ENCODE measurements at regions not wholly inside any gene's neighbourhood (a gene's known extent, or its start where the extent isn't known, plus 50 kb on each side); places are given as distances from the start of the nearest gene placed in this dataset.
"Not testable (repeated sequence)": the region's sequence is repeated elsewhere in the genome, so short reads cannot be mapped to it uniquely, and the experiment has no call there.

DNA sequence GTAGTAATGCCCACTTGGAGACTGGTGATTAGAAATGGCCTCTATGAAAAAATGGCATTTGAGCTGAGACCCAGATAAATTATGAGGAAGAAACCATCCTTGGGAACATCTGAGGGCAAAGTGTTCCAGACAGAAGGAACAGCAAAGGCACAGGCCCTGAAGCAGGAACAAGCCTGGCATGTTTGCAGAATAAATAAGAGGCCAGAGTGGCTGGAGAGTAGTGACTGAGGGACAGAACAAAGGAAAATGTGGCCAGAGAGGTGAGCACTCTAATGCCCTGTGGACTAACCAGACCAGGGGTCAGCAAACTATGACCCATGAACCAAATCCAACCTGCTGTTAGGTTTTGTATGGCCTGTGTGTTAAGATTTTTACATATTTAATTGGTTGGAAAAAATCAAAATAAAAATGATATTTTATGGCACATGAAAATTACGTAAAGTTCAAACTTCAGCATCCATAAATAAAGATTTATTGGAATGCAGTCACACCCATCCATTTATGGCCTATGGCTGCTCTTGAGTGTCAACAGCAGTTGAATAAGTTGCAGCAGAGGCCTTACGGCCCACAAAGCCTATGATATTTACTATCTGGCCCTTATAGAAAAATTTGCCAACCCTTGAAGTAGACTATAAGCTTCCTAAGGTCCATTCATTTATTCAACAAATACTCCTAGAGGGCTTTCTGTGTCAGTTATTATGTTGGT, 210.0 kb upstream of the TOX3 start:
- in situ Hi-C loops (cut with HindIII; ENCODE audit: low pct_unique_long_range_greater_than_20kb, low sequenced_read_pairs) = no loop called here

DNA sequence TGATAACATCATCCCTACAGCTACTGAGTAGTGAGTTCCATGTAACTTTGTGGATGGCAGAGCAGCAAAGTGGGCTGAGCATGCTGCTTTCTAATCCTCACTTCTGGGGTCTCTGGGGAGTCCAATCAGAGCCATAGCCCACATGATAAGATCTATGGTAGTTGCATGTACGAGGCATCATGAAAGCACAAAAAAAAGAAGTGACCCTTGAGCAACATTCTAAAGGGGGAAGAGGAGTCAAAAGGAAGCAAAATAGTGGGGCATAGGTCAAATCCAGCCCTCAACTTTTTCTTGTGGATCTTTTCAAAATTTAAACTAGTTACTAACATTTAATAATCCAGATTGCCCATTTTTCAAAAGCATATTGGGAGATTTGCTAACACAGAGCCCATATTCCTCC, 208.5 kb upstream of the TOX3 start:
- in situ Hi-C loops (cut with HindIII; ENCODE audit: low pct_unique_long_range_greater_than_20kb, low sequenced_read_pairs) = no loop called here
- DNase-seq (ENCODE audit: low read depth, low spot score) = no peak

More for the DNA sequence above, 210.0 kb upstream of the TOX3 start:
- no peak for DNase-seq (ENCODE audit: low read depth, low spot score)

GRCh38 chr16:52751035-52751434, 204.1 kb upstream of the TOX3 start:
- DNase-seq (ENCODE audit: low read depth, low spot score) = no peak
- in situ Hi-C loops (cut with HindIII; ENCODE audit: low pct_unique_long_range_greater_than_20kb, low sequenced_read_pairs) = no loop called here

- in situ Hi-C loops (cut with HindIII; ENCODE audit: low pct_unique_long_range_greater_than_20kb, low sequenced_read_pairs) = no loop called here
- DNase-seq (ENCODE audit: low read depth, low spot score) = no peak
These were observed 201.8 kb upstream of the TOX3 start for GRCh38 chr16:52748741-52749140.

DNA sequence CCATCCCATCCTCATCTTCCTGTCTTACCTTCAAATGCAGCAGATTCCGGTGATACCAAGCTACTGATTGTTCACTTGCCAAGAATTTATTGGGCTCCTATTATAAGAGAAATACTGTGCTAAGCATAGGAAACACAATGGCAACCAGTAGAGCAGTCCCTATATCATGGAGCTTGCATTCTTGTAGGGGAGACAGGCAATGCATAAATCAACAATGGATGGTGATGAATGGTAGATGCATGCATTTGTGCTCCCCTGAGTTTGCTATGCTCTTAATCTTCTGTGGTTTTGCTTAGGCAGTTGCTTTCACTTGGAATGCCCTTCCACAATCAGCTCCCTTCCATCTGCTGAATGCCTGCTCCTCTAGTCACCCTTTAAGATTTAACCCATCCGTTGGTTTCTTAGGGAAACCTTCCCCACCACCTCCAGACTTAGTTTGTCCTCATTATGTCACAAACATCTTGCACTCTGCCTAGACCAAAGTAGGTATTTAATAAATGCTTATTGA, 200.2 kb upstream of the TOX3 start:
- in situ Hi-C loops (cut with HindIII; ENCODE audit: low pct_unique_long_range_greater_than_20kb, low sequenced_read_pairs) = no loop called here
- no peak for DNase-seq (ENCODE audit: low read depth, low spot score)

DNA sequence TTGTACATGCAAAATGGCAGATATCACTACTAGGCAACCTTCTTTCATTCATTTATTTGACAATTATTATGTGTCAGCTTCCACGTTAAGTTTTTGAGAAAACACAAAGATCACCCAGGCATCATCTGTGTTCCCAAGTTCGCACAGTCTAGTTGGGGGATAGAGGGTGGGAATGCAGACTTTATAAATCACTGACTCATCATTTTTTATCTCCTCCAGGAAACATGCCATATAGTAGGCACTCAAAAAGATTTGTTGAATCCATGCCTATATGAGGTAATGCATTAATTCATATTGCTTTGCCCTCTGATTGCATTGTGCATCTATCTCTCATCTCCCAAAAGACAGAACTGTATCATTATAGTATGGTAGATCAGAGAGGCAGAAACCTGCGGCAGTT, 196.8 kb upstream of the TOX3 start:
- DNase-seq (ENCODE audit: low read depth, low spot score) = no peak
- in situ Hi-C loops (cut with HindIII; ENCODE audit: low pct_unique_long_range_greater_than_20kb, low sequenced_read_pairs) = no loop called here

- in situ Hi-C loops (cut with HindIII; ENCODE audit: low pct_unique_long_range_greater_than_20kb, low sequenced_read_pairs) = no loop called here
These were observed 195.7 kb upstream of the TOX3 start for GRCh38 chr16:52742608-52743170.

DNA sequence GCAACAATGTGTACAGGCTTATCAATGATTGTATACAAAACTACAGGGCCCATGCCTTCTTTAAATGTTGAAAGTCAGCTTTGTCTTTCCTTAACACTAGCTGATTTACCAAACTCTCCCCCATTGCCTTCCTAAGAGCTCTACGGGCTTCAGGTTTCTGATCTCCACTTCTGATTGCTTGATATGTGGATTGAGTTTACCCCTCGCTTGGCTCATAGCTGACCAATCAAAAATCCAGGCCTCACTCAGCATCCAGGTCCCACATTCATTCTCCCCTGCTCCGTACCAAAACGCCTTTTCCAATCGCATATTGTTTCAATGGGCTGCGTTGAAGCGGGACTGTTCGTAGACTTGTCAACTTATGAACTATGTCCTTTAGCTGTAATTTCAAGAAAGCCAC, 195.1 kb upstream of the TOX3 start:
- DNase-seq (ENCODE audit: low read depth, low spot score) = no peak
- in situ Hi-C loops (cut with HindIII; ENCODE audit: low pct_unique_long_range_greater_than_20kb, low sequenced_read_pairs) = no loop called here

More at GRCh38 chr16:52742608-52743170, 195.7 kb upstream of the TOX3 start:
- no peak for DNase-seq (ENCODE audit: low read depth, low spot score)

DNA sequence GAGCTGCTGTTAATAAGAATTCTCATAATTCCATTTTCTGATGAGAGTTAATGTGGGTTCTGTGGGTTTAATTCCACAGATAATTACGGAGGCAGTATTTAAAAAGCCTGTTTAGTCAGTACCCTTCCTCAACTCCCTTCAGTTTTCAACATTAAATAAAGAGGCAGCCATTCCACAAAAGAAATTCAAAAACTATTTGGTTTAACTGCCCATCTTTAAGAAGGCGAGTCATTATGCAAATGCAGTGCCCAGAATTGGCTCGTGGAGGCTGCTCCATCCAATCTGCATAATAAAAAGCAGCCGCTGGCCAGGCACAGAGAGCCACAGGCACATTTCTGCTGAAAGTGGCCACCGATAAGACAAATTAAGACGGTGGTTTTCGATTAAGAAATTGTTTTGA, 194.4 kb upstream of the TOX3 start:
- in situ Hi-C loops (cut with HindIII; ENCODE audit: low pct_unique_long_range_greater_than_20kb, low sequenced_read_pairs) = no loop called here
- no peak for DNase-seq (ENCODE audit: low read depth, low spot score)

- in situ Hi-C loops (cut with HindIII; ENCODE audit: low pct_unique_long_range_greater_than_20kb, low sequenced_read_pairs) = no loop called here
- DNase-seq (ENCODE audit: low read depth, low spot score) = no peak
These were observed 193.8 kb upstream of the TOX3 start for GRCh38 chr16:52740766-52741165.

- DNase-seq (ENCODE audit: low read depth, low spot score) = no peak
- in situ Hi-C loops (cut with HindIII; ENCODE audit: low pct_unique_long_range_greater_than_20kb, low sequenced_read_pairs) = no loop called here
These were observed 193.4 kb upstream of the TOX3 start for GRCh38 chr16:52740333-52740732.

- DNase-seq (ENCODE audit: low read depth, low spot score); in situ Hi-C loops (cut with HindIII; ENCODE audit: low pct_unique_long_range_greater_than_20kb, low sequenced_read_pairs): not testable (repeated sequence)
These were observed 192.0 kb upstream of the TOX3 start for GRCh38 chr16:52738992-52739391.

- in situ Hi-C loops (cut with HindIII; ENCODE audit: low pct_unique_long_range_greater_than_20kb, low sequenced_read_pairs) = no loop called here
- DNase-seq (ENCODE audit: low read depth, low spot score) = no peak
These were observed 184.4 kb upstream of the TOX3 start for GRCh38 chr16:52731219-52731875.

DNA sequence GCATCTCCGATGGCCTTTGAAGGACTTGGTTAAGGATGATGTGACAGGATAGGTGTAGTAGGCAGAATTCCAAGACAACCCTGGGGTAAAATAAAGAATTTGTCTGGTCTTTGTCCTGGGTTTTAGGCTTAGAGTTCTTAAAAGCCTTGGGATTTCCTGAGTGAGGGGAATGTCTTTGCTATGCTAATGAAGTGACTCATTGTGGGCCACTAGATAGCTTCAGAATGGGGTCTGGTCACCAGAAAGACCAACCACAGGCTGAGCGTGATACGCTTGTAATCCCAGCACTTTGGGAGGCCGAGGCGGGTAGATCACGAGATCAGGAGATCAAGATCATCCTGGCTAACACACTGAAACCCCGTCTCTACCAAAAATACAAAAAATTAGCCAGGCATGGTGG, 182.8 kb upstream of the TOX3 start:
- in situ Hi-C loops (cut with HindIII; ENCODE audit: low pct_unique_long_range_greater_than_20kb, low sequenced_read_pairs) = no loop called here
- DNase-seq (ENCODE audit: low read depth, low spot score) = no peak

GRCh38 chr16:52727849-52728248, 180.9 kb upstream of the TOX3 start:
- in situ Hi-C loops (cut with HindIII; ENCODE audit: low pct_unique_long_range_greater_than_20kb, low sequenced_read_pairs) = no loop called here
- no peak for DNase-seq (ENCODE audit: low read depth, low spot score)

GRCh38 chr16:52727441-52727840, 180.5 kb upstream of the TOX3 start:
- DNase-seq (ENCODE audit: low read depth, low spot score) = no peak
- in situ Hi-C loops (cut with HindIII; ENCODE audit: low pct_unique_long_range_greater_than_20kb, low sequenced_read_pairs) = no loop called here

DNA sequence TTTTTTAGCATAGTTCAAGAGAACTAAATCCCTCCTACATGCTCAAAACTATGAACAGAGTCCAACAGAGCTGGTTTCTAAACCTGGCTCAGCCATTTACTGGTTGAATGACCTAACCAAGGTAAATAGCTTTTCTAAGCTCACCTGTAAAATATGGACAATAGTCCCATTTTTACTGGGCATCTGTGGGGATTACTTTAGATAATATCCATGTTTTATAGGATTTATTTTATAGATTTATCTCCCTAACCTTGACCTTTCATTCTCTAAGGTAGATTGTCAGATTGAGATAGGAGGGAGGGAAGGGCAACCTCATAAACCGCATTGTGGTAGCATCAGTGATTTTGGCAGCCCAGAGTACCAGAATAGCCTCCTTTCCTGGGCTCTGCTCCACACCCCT, 178.5 kb upstream of the TOX3 start:
- DNase-seq (ENCODE audit: low read depth, low spot score) = no peak
- in situ Hi-C loops (cut with HindIII; ENCODE audit: low pct_unique_long_range_greater_than_20kb, low sequenced_read_pairs) = no loop called here

GRCh38 chr16:52725043-52725442, 178.1 kb upstream of the TOX3 start:
- in situ Hi-C loops (cut with HindIII; ENCODE audit: low pct_unique_long_range_greater_than_20kb, low sequenced_read_pairs) = no loop called here

GRCh38 chr16:52721331-52721730, 174.4 kb upstream of the TOX3 start:
- no peak for DNase-seq (ENCODE audit: low read depth, low spot score)
- in situ Hi-C loops (cut with HindIII; ENCODE audit: low pct_unique_long_range_greater_than_20kb, low sequenced_read_pairs) = no loop called here

More at GRCh38 chr16:52725043-52725442, 178.1 kb upstream of the TOX3 start:
- DNase-seq (ENCODE audit: low read depth, low spot score) = no peak
